ENCODE measurements at regions not wholly inside any gene's neighbourhood (a gene's known extent, or its start where the extent isn't known, plus 50 kb on each side); places are given as distances from the start of the nearest gene placed in this dataset.
"Not testable (repeated sequence)": the region's sequence is repeated elsewhere in the genome, so short reads cannot be mapped to it uniquely, and the experiment has no call there.

GRCh38 chrX:39791691-39792090, 306.1 kb downstream of the BCOR start:
- DNase-seq, result no peak

- DNase-seq, result peak; percentile 27
Observed at GRCh38 chrX:39795605-39796004, 302.2 kb downstream of the BCOR start.

- DNase-seq, result no peak
Observed at GRCh38 chrX:39796856-39797255, 300.9 kb downstream of the BCOR start.

- not testable (repeated sequence) for DNase-seq
Observed at GRCh38 chrX:39798488-39798887, 299.3 kb downstream of the BCOR start.

DNA sequence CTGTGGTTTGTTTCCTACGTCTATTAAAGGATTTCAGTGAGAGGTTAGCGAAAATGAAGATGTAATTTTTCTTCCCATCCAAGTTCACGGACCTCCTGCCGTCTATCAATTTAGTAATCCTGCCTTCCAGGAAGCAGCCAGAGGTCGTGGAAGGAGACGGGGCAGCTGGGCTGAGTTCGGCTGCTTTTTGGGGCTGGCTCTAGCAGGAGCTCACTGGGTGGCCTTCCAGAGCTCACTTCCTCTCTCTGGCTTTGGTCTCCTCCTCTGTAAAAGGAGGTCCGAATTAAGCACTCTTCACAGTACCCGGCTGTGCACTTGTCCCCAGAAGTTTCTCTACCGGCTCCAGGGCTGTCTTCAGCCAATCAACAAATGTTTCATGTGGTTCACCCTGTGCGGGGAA, 295.4 kb downstream of the BCOR start:
- DNase-seq, result no peak

GRCh38 chrX:39802908-39803307, 294.9 kb downstream of the BCOR start:
- DNase-seq, result no peak

DNA sequence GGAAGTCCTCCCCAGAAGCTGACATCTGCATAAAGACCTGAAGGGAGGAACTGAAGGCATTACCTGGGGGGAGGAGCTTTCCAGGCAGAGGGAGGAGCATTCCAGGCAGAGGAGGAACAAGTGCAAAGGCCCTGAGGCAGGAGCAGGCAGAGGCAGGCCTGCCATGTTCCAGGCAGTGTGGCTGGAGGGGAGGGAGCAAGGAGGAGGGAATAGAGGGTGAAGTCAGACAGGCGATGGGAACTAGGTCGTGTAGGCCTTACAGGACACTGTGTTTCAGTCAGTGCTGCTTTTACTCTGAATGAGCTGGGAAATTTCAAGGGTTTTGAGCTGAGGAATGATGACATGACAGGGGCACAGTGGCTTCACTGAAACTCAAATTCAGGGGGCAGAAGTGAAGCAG, 292.7 kb downstream of the BCOR start:
- DNase-seq, result no peak

DNA sequence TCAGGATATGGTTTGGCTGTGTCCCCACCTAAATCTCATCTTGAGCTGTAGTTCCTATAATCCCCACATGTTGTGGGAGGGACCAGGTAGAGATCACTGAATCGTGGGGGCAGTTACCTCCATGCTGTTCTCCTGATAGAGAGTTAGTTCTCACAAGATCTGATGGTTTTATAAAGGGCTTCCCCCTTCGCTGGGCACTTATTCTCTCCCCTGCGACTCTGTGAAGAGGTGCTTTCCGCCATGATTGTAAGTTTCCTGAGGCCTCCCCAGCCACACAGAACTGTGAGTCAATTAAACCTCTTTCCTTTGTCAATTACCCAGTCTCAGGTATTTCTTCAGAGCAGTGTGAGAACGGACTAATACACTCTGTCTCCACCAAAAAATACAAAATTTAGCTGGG, 291.9 kb downstream of the BCOR start:
- DNase-seq, result no peak

GRCh38 chrX:39808471-39808917, 289.3 kb downstream of the BCOR start:
- no peak for DNase-seq

GRCh38 chrX:39809331-39809730, 288.4 kb downstream of the BCOR start:
- no peak for DNase-seq

DNA sequence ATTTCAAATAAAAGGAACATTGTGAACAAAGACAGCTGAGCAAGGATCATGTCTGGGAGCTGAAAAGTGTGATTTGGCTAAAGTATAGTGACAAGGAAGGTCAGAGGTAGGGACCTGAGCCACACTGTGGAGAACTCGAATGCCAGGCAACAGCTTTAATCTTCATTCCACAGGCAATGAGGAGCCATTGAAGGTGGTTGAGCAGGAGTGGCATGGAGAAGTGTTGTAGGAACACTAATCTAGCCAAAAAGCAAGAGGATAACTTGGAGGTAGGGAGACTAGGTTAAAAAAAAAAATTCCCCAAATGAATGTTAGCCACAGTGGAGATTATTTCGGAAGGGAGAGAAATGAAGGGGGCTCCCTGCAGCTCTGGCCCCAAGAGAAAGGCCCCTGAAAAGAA, 286.9 kb downstream of the BCOR start:
- DNase-seq, result no peak

DNA sequence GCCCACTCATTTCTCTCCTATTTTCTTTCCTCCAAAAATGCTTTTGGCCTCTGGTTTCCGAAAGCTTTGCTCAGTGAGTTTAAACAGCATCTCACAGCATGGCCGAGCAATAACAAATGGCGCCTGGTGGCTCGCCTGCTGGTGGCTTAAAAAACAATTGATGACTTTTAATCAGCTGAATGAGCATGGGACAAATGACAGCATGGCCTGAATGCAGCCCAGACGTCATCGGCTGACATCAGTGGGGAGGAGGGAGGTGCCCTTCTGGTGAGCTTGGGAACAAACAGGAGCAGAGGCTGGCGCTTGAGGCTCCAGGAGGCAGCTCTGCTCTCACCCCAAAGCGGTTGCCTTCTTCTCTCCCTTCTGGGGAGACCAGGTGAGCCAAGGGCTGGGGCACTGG, 286.4 kb downstream of the BCOR start:
- no peak for DNase-seq

DNA sequence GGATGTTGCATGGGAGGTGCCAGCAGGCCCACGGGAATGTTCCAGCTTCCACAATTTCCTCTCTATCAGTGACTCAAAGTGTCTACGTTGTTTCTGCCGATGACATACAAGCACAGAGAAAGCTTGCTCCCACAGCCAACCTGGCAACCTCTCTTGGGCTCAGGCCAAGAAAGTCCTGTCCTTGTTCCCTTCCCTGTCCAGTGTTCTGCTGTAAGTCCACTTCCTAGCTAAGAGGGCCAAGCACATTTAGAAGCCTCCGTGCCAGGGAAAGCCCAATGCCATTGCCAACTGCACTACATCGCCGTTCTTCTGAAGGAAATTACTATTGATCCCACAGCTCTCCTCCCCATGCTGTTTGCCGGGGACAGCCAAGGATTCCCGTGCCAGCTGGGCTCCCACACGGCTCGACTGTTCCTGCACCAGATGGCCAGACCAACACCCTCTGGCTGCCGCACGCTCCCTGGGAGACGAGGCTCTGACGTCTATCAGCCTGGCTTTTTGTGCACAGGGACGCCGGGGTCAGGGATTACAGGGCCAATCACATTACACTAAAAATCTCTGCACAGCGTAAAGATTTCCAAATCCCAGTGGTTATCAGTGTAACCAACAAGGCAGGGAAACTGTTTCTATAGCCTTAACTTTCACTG, 284.0 kb downstream of the BCOR start:
- DNase-seq, result peak; percentile 82

- no peak for DNase-seq
Observed at GRCh38 chrX:39814391-39814790, 283.4 kb downstream of the BCOR start.

- no peak for DNase-seq
Observed at GRCh38 chrX:39815631-39816030, 282.1 kb downstream of the BCOR start.

GRCh38 chrX:39816871-39817731, 280.7 kb downstream of the BCOR start:
- no peak for DNase-seq

- no peak for DNase-seq
Observed at GRCh38 chrX:39817754-39818470, 279.8 kb downstream of the BCOR start.

GRCh38 chrX:39818750-39819149, 279.0 kb downstream of the BCOR start:
- no peak for DNase-seq

GRCh38 chrX:39819921-39820849, 277.6 kb downstream of the BCOR start:
- peak; percentile 20 for DNase-seq

DNA sequence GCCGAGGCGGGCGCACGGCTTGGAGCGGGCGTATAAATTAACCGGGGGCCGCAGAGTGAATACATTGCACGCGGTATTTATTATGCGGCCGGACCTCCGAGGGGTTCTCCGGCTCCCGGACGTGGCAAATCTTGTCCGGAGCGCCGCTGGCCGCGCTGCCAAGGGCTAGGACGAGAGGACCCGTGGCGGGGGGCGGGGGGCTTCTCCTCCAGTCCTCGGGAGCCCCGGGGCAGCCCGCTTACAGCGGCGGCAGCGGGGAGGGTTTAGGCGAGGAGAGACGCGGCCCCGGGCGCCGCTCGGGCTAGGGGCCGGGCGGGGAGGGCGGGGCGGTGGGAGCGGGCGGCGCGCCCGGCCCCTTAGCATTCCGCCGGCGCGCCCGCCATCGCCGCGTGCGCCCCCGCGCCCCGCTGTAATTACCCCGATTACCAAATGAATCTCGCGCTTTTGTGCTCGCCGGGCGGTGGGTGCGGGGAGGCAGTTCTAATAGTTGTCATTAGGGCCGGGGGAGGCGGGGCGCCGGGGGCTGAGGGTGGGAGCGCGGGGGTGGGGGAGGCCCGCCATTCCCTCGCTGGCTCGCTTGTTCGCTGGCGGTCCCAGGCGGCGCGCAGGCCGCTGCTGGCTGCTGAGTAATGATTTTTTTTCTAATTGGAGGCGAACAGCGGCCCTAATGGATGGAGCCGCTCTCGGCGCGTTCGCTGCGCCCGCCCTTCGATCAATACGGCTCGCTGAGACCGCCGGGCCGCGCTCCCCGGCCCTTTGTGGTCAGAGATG, 276.6 kb downstream of the BCOR start:
- peak; percentile 71 for DNase-seq

DNA sequence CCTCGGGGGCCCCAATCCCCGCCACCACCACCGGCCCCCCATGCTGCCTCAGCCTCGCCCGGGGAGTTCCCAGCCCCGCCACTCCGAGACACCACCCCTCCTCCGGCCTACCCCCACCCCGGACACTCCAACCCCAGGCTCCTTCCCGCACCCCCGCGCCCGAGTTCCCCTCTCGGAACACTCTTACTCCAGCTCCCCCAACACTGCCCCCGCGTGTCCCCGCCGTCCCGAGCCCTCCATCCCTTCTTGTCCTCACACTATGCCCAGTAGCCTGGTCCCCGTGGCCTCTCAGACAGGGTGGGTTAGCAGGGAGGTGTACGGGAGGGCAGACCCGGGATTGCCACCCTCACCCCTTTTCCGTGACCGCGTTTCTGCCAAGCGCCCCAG, 276.1 kb downstream of the BCOR start:
- DNase-seq, result no peak

Measured in NCI-H2171 (cell line).